ENCODE measurements at regions not wholly inside any gene's neighbourhood (a gene's known extent, or its start where the extent isn't known, plus 50 kb on each side); places are given as distances from the start of the nearest gene placed in this dataset.

- TF ChIP-seq CTCF (IDR thresholded peaks at IDR 0.05 in 2 of 3, conservative IDR thresholded peaks at IDR 0.05 in 1 of 3; ENCODE audit: borderline replicate concordance in 1 of 3, insufficient read depth in 1 of 3, low read depth in 2 of 3, low read length in 2 of 3) (no peak), FOSL1 (IDR thresholded peaks at IDR 0.05; ENCODE audit: low read depth) (no peak), ELF1 (IDR thresholded peaks at IDR 0.05; ENCODE audit: borderline replicate concordance, low read depth) (no peak), POLR2A (IDR thresholded peaks at IDR 0.05; ENCODE audit: borderline replicate concordance, extremely low read depth, insufficient read depth, insufficient read length) (no peak), SRF (IDR thresholded peaks at IDR 0.05; ENCODE audit: low read depth) (no peak), ATF3 (IDR thresholded peaks at IDR 0.05) (no peak), EZH2 (IDR thresholded peaks at IDR 0.05) (no peak), SIN3A (IDR thresholded peaks at IDR 0.05; ENCODE audit: low read depth) (no peak), JUND (IDR thresholded peaks at IDR 0.05) (no peak), RAD21 (IDR thresholded peaks at IDR 0.05; ENCODE audit: low read depth) (no peak), ZNF274 (IDR thresholded peaks at IDR 0.05; ENCODE audit: low read depth, low read length) (no peak), EGR1 (IDR thresholded peaks at IDR 0.05; ENCODE audit: low read depth) (no peak)
- TF ChIP-seq, protein P1, sequence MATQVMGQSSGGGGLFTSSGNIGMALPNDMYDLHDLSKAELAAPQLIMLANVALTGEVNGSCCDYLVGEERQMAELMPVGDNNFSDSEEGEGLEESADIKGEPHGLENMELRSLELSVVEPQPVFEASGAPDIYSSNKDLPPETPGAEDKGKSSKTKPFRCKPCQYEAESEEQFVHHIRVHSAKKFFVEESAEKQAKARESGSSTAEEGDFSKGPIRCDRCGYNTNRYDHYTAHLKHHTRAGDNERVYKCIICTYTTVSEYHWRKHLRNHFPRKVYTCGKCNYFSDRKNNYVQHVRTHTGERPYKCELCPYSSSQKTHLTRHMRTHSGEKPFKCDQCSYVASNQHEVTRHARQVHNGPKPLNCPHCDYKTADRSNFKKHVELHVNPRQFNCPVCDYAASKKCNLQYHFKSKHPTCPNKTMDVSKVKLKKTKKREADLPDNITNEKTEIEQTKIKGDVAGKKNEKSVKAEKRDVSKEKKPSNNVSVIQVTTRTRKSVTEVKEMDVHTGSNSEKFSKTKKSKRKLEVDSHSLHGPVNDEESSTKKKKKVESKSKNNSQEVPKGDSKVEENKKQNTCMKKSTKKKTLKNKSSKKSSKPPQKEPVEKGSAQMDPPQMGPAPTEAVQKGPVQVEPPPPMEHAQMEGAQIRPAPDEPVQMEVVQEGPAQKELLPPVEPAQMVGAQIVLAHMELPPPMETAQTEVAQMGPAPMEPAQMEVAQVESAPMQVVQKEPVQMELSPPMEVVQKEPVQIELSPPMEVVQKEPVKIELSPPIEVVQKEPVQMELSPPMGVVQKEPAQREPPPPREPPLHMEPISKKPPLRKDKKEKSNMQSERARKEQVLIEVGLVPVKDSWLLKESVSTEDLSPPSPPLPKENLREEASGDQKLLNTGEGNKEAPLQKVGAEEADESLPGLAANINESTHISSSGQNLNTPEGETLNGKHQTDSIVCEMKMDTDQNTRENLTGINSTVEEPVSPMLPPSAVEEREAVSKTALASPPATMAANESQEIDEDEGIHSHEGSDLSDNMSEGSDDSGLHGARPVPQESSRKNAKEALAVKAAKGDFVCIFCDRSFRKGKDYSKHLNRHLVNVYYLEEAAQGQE (IDR thresholded peaks at IDR 0.05; ENCODE audit: low read depth): no peak
These were observed 573.3 kb upstream of the CTNND2 start for GRCh38 chr5:12477554-12477953.

Measured in HCT116 (cell line).